Activated CD8-positive, alpha-beta T cell treated with anti-CD3 and anti-CD28 coated beads for 36 hours (primary cell): ENCODE measurements at regions not wholly inside any gene's neighbourhood (a gene's known extent, or its start where the extent isn't known, plus 50 kb on each side); places are given as distances from the start of the nearest gene placed in this dataset.

Experiments
- ATAC-seq: fragments of 200-7000 bp; cut with Tn5 transposase; one replicate; pipeline ENCODE4 v1.10.0; 2021; ENCODE audit warnings: mild to moderate bottlenecking, moderate library complexity
- CTCF ChIA-PET: fragments of 350-600 bp; sonication (Branson Sonifier 250); formaldehyde crosslinking; loops from one replicate; lab custom pipeline; 2021; ENCODE audit warnings: antibody characterized with exemption; lab: Charles Lee
- POLR2A ChIA-PET: fragments of 350-600 bp; sonication (Branson Sonifier 250); formaldehyde crosslinking; loops from one replicate; lab custom pipeline; 2021; ENCODE audit warnings: antibody characterized with exemption; lab: Charles Lee
- DNase-seq: peaks from one replicate; pipeline ENCODE4 v3.0.0-alpha.2; 2020
- H3K27ac Mint-ChIP-seq: one replicate; pipeline ENCODE4 v1.8.0; 2021; ENCODE audit warnings: mild to moderate bottlenecking, mixed read lengths
- H3K27me3 Mint-ChIP-seq: one replicate; pipeline ENCODE4 v1.8.0; 2021; ENCODE audit warnings: mixed read lengths
- H3K36me3 Mint-ChIP-seq: one replicate; pipeline ENCODE4 v1.8.0; 2021; ENCODE audit warnings: low read depth, mixed read lengths
- H3K4me1 Mint-ChIP-seq: one replicate; pipeline ENCODE4 v1.8.0; 2021; ENCODE audit warnings: low read depth, mixed read lengths
- H3K4me3 Mint-ChIP-seq: one replicate; pipeline ENCODE4 v1.8.0; 2021; ENCODE audit warnings: mild to moderate bottlenecking, moderate library complexity, mixed read lengths
- H3K9me3 Mint-ChIP-seq: one replicate; pipeline ENCODE4 v1.8.0; 2021; ENCODE audit warnings: mixed read lengths
- CTCF ChIP-seq: fragments of 200-600 bp; IDR thresholded peaks from one replicate; pipeline ENCODE4 v1.8.0; 2022; ENCODE audit warnings: antibody characterized with exemption, mild to moderate bottlenecking
- intact Hi-C: fragments of 100-400 bp; cut with micrococcal nuclease; formaldehyde crosslinking; loops from one replicate; pipeline ENCODE4 v1.10.0; 2022

DNA sequence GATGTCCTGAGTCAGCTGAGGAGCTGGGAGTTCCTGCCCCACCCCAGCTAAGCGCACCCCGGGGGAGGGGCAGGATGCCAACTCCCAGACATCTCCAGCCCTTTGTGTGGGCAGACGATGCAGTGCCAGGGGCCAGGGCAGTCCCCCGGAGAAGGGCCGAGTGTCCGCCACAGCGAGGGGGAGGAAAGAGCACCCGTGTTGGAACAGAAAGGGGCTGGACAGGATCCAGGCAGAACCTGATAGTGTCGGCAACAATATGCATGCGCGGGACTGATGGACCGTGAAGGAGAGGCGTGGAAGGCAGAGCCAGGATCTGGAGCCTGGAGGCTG is 1434.7 kb downstream of the BRD1 start:
- Mint-ChIP-seq H3K4me1 (no peaks in the 10 kb centered on the region), H3K27me3 (no peaks in the 10 kb centered on the region), H3K36me3 (no peaks in the 10 kb centered on the region), H3K4me3 (no peak overlapping the region), H3K27ac (no peak overlapping the region), H3K9me3 (no peaks in the 10 kb centered on the region)
- CTCF ChIA-PET: no interaction called here
- ATAC-seq (no peak), DNase-seq (no peak)
- POLR2A ChIA-PET: no interaction called here
- TF ChIP-seq CTCF: no peak
- intact Hi-C loops: no loop called here

DNA sequence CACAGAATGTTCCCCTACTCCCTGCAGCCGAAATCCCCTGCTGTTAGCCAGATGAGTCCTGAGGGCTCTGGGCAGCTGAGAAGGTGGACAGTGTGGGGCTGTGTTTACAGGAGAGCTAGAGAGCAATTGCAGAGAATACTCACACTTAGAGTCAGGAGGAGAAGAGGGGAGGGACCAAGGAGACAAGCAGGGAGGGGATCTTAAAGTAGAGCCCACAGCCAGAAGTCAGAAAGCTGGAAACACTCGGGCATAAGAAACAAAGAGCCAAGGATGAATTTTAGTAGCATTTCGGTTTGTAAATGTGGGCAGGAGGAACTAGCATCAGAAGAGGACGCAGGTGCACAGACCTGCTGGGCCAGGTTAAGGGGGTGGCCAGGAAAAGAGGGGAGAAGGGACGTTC is 1435.9 kb downstream of the BRD1 start:
- CTCF ChIA-PET: no interaction called here

DNA sequence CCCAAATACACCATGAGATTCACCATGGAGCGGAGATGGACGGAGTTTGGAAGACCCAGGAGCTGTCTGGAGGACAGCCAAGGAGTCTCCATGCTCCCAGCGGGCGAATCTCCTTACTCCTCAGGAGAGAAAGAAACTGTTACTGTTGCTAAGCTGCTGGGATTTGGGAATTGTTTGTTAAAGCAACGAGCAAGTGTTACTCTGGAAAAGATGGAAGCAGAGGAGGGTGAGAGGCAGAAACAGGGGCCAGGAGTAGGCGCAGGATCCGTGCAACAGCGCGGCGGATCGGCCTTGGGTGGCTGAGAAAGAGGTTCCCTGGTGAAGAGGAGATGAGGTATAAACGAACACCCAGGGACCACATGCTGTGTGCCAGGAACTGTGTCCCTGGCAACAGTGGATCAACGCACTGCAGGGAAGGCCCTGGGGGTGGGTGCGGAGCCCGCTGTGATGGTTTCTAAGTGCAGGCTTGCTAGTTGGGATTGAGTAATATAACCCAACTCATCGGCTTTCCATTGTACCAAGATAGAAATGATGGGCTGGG is 1436.4 kb downstream of the BRD1 start:
- intact Hi-C loops: no loop called here
- Mint-ChIP-seq H3K9me3 (no peaks in the 10 kb centered on the region), H3K4me1 (no peaks in the 10 kb centered on the region), H3K36me3 (no peaks in the 10 kb centered on the region), H3K27me3 (no peaks in the 10 kb centered on the region), H3K4me3 (no peak overlapping the region), H3K27ac (no peak overlapping the region)
- no peak for ATAC-seq
- CTCF ChIA-PET: no interaction called here
- no peak for DNase-seq
- POLR2A ChIA-PET: no interaction called here
- TF ChIP-seq CTCF: no peak

More for the DNA sequence above, 1435.9 kb downstream of the BRD1 start:
- DNase-seq: no peak
- no peak for TF ChIP-seq CTCF
- intact Hi-C loops: no loop called here
- Mint-ChIP-seq H3K36me3 (no peaks in the 10 kb centered on the region), H3K9me3 (no peaks in the 10 kb centered on the region), H3K27me3 (no peaks in the 10 kb centered on the region), H3K4me1 (no peaks in the 10 kb centered on the region), H3K27ac (no peak overlapping the region), H3K4me3 (no peak overlapping the region)
- ATAC-seq: no peak
- POLR2A ChIA-PET: no interaction called here

- H3K27ac Mint-ChIP-seq: no peak overlapping the region
- no peaks in the 10 kb centered on the region for H3K36me3 Mint-ChIP-seq
- DNase-seq: no peak
- no peak overlapping the region for H3K4me3 Mint-ChIP-seq
- H3K9me3 Mint-ChIP-seq: peaks cover 8% of the 10 kb centered on the region
- H3K27me3 Mint-ChIP-seq: no peaks in the 10 kb centered on the region
- ATAC-seq: no peak
- no peaks in the 10 kb centered on the region for H3K4me1 Mint-ChIP-seq
- ChIA-PET CTCF (no interaction called here), POLR2A (no interaction called here)
- intact Hi-C loops: no loop called here
- no peak for TF ChIP-seq CTCF
Observed at GRCh38 chr22:48389916-48390315, 1437.8 kb downstream of the BRD1 start.

DNA sequence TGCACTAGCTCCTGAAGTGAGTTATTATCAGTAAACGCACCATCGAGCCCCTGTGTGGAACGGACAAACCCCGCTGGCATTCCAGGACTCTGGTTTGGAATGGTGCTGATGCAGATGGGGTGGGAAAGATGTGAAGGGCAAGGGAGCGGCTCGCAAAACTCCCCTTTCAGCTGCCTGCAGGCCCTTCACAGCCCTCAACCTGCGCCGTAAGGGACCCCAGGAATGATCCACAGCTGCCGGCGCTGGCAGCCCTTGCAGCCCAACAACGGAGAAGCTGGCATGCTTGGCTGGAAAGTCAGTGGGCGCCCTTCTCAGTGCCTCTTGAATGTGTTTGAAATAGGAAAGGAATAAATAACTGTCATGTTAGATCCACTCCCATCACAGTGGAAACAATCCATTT is 1445.5 kb downstream of the BRD1 start:
- intact Hi-C loops: no loop called here
- ChIA-PET POLR2A (no interaction called here), CTCF (no interaction called here)
- H3K36me3 Mint-ChIP-seq: no peaks in the 10 kb centered on the region
- H3K27ac Mint-ChIP-seq: no peak overlapping the region
- H3K27me3 Mint-ChIP-seq: peaks cover under 1% of the 10 kb centered on the region
- H3K4me3 Mint-ChIP-seq: no peak overlapping the region
- ATAC-seq (no peak), DNase-seq (no peak)
- TF ChIP-seq CTCF: no peak
- H3K4me1 Mint-ChIP-seq: no peaks in the 10 kb centered on the region
- H3K9me3 Mint-ChIP-seq: peaks cover 18% of the 10 kb centered on the region
